Activated CD8-positive, alpha-beta T cell treated with anti-CD3 and anti-CD28 coated beads for 36 hours (primary cell): ENCODE measurements at regions not wholly inside any gene's neighbourhood (a gene's known extent, or its start where the extent isn't known, plus 50 kb on each side); places are given as distances from the start of the nearest gene placed in this dataset.

Experiments used
- ATAC-seq: fragments of 200-7000 bp; cut with Tn5 transposase; one replicate; pipeline ENCODE4 v1.10.0; 2021; ENCODE audit warnings: mild to moderate bottlenecking, moderate library complexity
- CTCF ChIA-PET: fragments of 350-600 bp; sonication (Branson Sonifier 250); formaldehyde crosslinking; loops from one replicate; lab custom pipeline; 2021; ENCODE audit warnings: antibody characterized with exemption; lab: Charles Lee
- POLR2A ChIA-PET: fragments of 350-600 bp; sonication (Branson Sonifier 250); formaldehyde crosslinking; loops from one replicate; lab custom pipeline; 2021; ENCODE audit warnings: antibody characterized with exemption; lab: Charles Lee
- DNase-seq: peaks from one replicate; pipeline ENCODE4 v3.0.0-alpha.2; 2020
- H3K27ac Mint-ChIP-seq: one replicate; pipeline ENCODE4 v1.8.0; 2021; ENCODE audit warnings: mild to moderate bottlenecking, mixed read lengths
- H3K27me3 Mint-ChIP-seq: one replicate; pipeline ENCODE4 v1.8.0; 2021; ENCODE audit warnings: mixed read lengths
- H3K36me3 Mint-ChIP-seq: one replicate; pipeline ENCODE4 v1.8.0; 2021; ENCODE audit warnings: low read depth, mixed read lengths
- H3K4me1 Mint-ChIP-seq: one replicate; pipeline ENCODE4 v1.8.0; 2021; ENCODE audit warnings: low read depth, mixed read lengths
- H3K4me3 Mint-ChIP-seq: one replicate; pipeline ENCODE4 v1.8.0; 2021; ENCODE audit warnings: mild to moderate bottlenecking, moderate library complexity, mixed read lengths
- H3K9me3 Mint-ChIP-seq: one replicate; pipeline ENCODE4 v1.8.0; 2021; ENCODE audit warnings: mixed read lengths
- CTCF ChIP-seq: fragments of 200-600 bp; IDR thresholded peaks from one replicate; pipeline ENCODE4 v1.8.0; 2022; ENCODE audit warnings: antibody characterized with exemption, mild to moderate bottlenecking
- intact Hi-C: fragments of 100-400 bp; cut with micrococcal nuclease; formaldehyde crosslinking; loops from one replicate; pipeline ENCODE4 v1.10.0; 2022

GRCh38 chr7:3149231-3149995 is 105.7 kb upstream of the CARD11 start:
- POLR2A ChIA-PET: no interaction called here
- ATAC-seq: no peak
- TF ChIP-seq CTCF: no peak
- CTCF ChIA-PET: interaction anchor here (1.2 to 5.6 kb wide), 2 partner anchors 56 to 84 kb away, joined by 3 to 20 read pairs; no protein-coding TSS in a partner anchor
- Mint-ChIP-seq H3K27ac (no peak overlapping the region), H3K36me3 (no peaks in the 10 kb centered on the region), H3K4me1 (peaks cover 20% of the 10 kb centered on the region), H3K9me3 (no peaks in the 10 kb centered on the region), H3K4me3 (no peak overlapping the region), H3K27me3 (no peaks in the 10 kb centered on the region)
- intact Hi-C loops: no loop called here
- no peak for DNase-seq

GRCh38 chr7:3150027-3150426 is 106.4 kb upstream of the CARD11 start:
- no peak for DNase-seq
- Mint-ChIP-seq H3K27ac (no peak overlapping the region), H3K9me3 (no peaks in the 10 kb centered on the region), H3K4me3 (no peak overlapping the region), H3K27me3 (no peaks in the 10 kb centered on the region), H3K4me1 (peaks cover 26% of the 10 kb centered on the region), H3K36me3 (no peaks in the 10 kb centered on the region)
- no peak for ATAC-seq
- CTCF ChIA-PET: interaction anchor here (1.2 to 5.6 kb wide), 3 partner anchors 16 to 84 kb away, joined by 3 to 20 read pairs (median 4); no protein-coding TSS in a partner anchor
- POLR2A ChIA-PET: no interaction called here
- intact Hi-C loops: no loop called here
- no peak for TF ChIP-seq CTCF

DNA sequence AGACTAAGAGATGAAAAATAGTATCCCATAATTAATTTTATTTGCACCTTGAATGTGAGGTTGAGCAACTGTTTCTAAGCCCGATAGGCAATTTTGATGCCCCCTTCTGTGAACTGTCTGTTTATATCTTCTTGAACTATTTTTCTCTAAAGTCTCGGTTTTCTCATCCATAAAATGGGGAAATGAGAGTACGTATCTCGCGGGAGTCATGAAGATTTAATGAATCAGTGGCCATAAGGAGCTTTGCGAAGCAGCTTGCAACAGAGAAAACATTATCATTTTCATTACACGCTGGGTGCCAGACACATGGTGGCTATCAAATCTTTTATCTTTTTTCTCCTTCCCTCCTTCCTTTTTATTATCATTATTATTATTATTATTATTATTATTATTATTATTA is 108.1 kb upstream of the CARD11 start:
- intact Hi-C loops: no loop called here
- Mint-ChIP-seq H3K27ac (no peak overlapping the region), H3K4me3 (no peak overlapping the region), H3K4me1 (peaks cover 23% of the 10 kb centered on the region), H3K27me3 (no peaks in the 10 kb centered on the region), H3K36me3 (no peaks in the 10 kb centered on the region), H3K9me3 (no peaks in the 10 kb centered on the region)
- ChIA-PET POLR2A (interaction anchor here (0.6 to 0.9 kb wide), 3 partner anchors 12 to 428 kb away, joined by 3 read pairs; no protein-coding TSS in a partner anchor), CTCF (interaction anchor here (0.6 to 5.6 kb wide), 2 partner anchors 86 to 110 kb away, joined by 3 to 20 read pairs; no protein-coding TSS in a partner anchor)
- DNase-seq (no peak), ATAC-seq (no peak)
- TF ChIP-seq CTCF: no peak

- H3K36me3 Mint-ChIP-seq: no peaks in the 10 kb centered on the region
- CTCF ChIA-PET: interaction anchor here (5.6 kb wide), 1 partner anchor 87 kb away, joined by 20 read pairs; no protein-coding TSS in a partner anchor
- no peak overlapping the region for H3K4me3 Mint-ChIP-seq
- intact Hi-C loops: no loop called here
- DNase-seq (no peak), ATAC-seq (no peak)
- TF ChIP-seq CTCF: no peak
- H3K27ac Mint-ChIP-seq: no peak overlapping the region
- no peaks in the 10 kb centered on the region for H3K27me3 Mint-ChIP-seq
- POLR2A ChIA-PET: interaction anchor here (0.7 kb wide), 1 partner anchor 13 kb away, joined by 3 read pairs; no protein-coding TSS in a partner anchor
- peaks cover 20% of the 10 kb centered on the region for H3K4me1 Mint-ChIP-seq
- H3K9me3 Mint-ChIP-seq: no peaks in the 10 kb centered on the region
Observed at GRCh38 chr7:3152714-3153113, 109.0 kb upstream of the CARD11 start.

DNA sequence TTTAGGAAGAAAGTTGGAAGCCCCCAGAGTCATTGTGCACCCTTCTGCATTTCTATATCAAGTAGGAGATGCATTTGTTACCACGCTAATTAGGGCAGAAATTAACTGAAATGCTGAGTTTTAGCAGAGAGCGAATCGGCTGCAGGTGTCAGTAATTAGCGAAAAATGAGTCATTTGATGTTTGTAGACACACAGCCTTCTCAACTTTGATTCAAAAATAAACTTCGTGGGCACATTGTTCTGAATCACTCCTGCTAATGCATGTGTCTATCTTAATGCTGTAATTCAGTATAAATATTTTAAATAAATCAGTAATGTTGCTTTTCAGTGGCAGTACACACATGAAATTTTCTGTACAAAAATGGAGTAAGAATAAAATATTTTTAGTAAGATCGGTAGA is 109.5 kb upstream of the CARD11 start:
- Mint-ChIP-seq H3K36me3 (no peaks in the 10 kb centered on the region), H3K4me1 (peaks cover 24% of the 10 kb centered on the region), H3K27ac (no peak overlapping the region), H3K4me3 (no peak overlapping the region), H3K27me3 (no peaks in the 10 kb centered on the region), H3K9me3 (no peaks in the 10 kb centered on the region)
- ChIA-PET CTCF (interaction anchor here (0.8 to 5.1 kb wide), 8 partner anchors 8 to 288 kb away, joined by 3 to 70 read pairs (median 20); no protein-coding TSS in a partner anchor), POLR2A (no interaction called here)
- TF ChIP-seq CTCF: no peak
- intact Hi-C loops: no loop called here
- ATAC-seq: no peak
- DNase-seq: no peak
